ENCODE measurements at regions not wholly inside any gene's neighbourhood (a gene's known extent, or its start where the extent isn't known, plus 50 kb on each side); places are given as distances from the start of the nearest gene placed in this dataset.

GRCh38 chr5:33276628-33276950 lies 164.2 kb upstream of the TARS1 start:
- H3K4me3 ChIP-seq, result no peak overlapping the region
- ATAC-seq (no peak), DNase-seq (no peak)
- TF ChIP-seq, protein P1, sequence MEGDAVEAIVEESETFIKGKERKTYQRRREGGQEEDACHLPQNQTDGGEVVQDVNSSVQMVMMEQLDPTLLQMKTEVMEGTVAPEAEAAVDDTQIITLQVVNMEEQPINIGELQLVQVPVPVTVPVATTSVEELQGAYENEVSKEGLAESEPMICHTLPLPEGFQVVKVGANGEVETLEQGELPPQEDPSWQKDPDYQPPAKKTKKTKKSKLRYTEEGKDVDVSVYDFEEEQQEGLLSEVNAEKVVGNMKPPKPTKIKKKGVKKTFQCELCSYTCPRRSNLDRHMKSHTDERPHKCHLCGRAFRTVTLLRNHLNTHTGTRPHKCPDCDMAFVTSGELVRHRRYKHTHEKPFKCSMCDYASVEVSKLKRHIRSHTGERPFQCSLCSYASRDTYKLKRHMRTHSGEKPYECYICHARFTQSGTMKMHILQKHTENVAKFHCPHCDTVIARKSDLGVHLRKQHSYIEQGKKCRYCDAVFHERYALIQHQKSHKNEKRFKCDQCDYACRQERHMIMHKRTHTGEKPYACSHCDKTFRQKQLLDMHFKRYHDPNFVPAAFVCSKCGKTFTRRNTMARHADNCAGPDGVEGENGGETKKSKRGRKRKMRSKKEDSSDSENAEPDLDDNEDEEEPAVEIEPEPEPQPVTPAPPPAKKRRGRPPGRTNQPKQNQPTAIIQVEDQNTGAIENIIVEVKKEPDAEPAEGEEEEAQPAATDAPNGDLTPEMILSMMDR (IDR thresholded peaks at IDR 0.05), result no peak
- intact Hi-C loops (cut with DNase I, micrococcal nuclease), result no loop called here
- H3K9me3 ChIP-seq, result no peaks in the 10 kb centered on the region
- H3K36me3 ChIP-seq (ENCODE audit: low read depth), result no peaks in the 10 kb centered on the region
- H3K4me1 ChIP-seq (ENCODE audit: low read depth), result no peaks in the 10 kb centered on the region

DNA sequence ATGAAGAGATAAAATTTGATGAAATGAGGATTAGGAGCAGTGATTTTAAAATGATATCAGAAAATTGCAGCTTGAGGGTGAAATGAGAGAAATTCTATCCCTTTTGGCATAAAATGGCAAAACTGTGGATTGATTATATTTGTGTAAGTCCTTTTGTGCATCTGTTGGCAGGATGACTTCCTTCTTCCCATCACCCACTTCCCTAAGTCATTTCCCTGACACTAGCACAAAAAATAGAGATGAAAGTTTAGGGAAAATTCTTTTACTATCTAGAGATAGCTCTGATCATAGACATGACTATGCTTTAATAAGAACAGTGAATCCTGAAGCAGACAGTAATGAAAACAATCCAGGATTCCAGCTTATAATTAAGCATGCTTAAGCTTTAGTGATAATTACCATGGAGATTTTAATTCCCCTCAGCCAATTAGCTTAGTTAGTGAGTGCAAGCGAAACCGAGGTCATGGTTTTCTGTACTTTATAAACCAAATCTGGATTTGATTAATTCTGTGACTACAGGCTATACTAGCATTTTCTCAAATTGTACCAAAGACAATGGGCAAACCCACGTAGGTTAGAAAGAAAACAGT lies 163.6 kb upstream of the TARS1 start:
- intact Hi-C loops (cut with DNase I, micrococcal nuclease), result no loop called here
- Histone ChIP-seq H3K9me3 (no peaks in the 10 kb centered on the region), H3K4me1 (ENCODE audit: low read depth) (no peaks in the 10 kb centered on the region), H3K36me3 (ENCODE audit: low read depth) (no peaks in the 10 kb centered on the region), H3K4me3 (no peak overlapping the region)
- TF ChIP-seq, protein P1 (IDR thresholded peaks at IDR 0.05), result no peak
- ATAC-seq (no peak), DNase-seq (no peak)

- DNase-seq, result no peak
- Histone ChIP-seq H3K9me3 (no peaks in the 10 kb centered on the region), H3K4me1 (ENCODE audit: low read depth) (no peaks in the 10 kb centered on the region), H3K4me3 (no peak overlapping the region), H3K36me3 (ENCODE audit: low read depth) (no peaks in the 10 kb centered on the region)
- TF ChIP-seq, protein P1 (IDR thresholded peaks at IDR 0.05), result no peak
- ATAC-seq, result no peak
- intact Hi-C loops (cut with DNase I, micrococcal nuclease), result no loop called here
These were observed 159.3 kb upstream of the TARS1 start for GRCh38 chr5:33281431-33281843.

- Histone ChIP-seq H3K36me3 (ENCODE audit: low read depth) (no peaks in the 10 kb centered on the region), H3K9me3 (no peaks in the 10 kb centered on the region), H3K4me1 (ENCODE audit: low read depth) (no peaks in the 10 kb centered on the region), H3K4me3 (no peak overlapping the region)
- TF ChIP-seq, protein P1 (IDR thresholded peaks at IDR 0.05), result no peak
- intact Hi-C loops (cut with DNase I, micrococcal nuclease), result no loop called here
- no peak for DNase-seq
- no peak for ATAC-seq
These were observed 158.6 kb upstream of the TARS1 start for GRCh38 chr5:33282157-33282556.

- H3K9me3 ChIP-seq, result no peaks in the 10 kb centered on the region
- no peak for ATAC-seq
- H3K36me3 ChIP-seq (ENCODE audit: low read depth), result no peaks in the 10 kb centered on the region
- intact Hi-C loops (cut with DNase I, micrococcal nuclease), result no loop called here
- H3K4me3 ChIP-seq, result no peak overlapping the region
- TF ChIP-seq, protein P1 (IDR thresholded peaks at IDR 0.05), result no peak
- DNase-seq, result no peak
- no peaks in the 10 kb centered on the region for H3K4me1 ChIP-seq (ENCODE audit: low read depth)
These were observed 158.1 kb upstream of the TARS1 start for GRCh38 chr5:33282696-33283095.

DNA sequence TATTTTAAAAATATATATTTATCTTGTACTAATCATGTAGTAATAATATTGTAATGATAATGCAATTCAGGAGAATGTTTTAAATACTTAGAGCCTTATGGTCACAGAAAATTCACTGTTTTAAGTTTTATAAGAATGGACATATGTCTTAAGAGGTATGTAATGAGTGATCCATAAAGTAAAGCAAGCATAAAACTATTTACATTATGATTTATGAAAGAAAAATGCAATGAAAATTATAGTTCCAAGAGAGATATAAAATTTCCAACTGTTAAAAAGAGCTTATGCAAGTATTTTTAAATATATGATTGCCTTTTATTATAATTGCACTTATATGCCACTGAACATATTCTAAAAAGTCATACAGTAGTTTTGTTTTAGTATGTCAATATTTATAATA lies 157.5 kb upstream of the TARS1 start:
- H3K36me3 ChIP-seq (ENCODE audit: low read depth), result no peaks in the 10 kb centered on the region
- H3K4me3 ChIP-seq, result no peak overlapping the region
- ATAC-seq (no peak), DNase-seq (no peak)
- H3K9me3 ChIP-seq, result no peaks in the 10 kb centered on the region
- TF ChIP-seq, protein P1 (IDR thresholded peaks at IDR 0.05), result no peak
- no peaks in the 10 kb centered on the region for H3K4me1 ChIP-seq (ENCODE audit: low read depth)
- intact Hi-C loops (cut with DNase I, micrococcal nuclease), result no loop called here
